ENCODE measurements at regions not wholly inside any gene's neighbourhood (a gene's known extent, or its start where the extent isn't known, plus 50 kb on each side); places are given as distances from the start of the nearest gene placed in this dataset.

DNA sequence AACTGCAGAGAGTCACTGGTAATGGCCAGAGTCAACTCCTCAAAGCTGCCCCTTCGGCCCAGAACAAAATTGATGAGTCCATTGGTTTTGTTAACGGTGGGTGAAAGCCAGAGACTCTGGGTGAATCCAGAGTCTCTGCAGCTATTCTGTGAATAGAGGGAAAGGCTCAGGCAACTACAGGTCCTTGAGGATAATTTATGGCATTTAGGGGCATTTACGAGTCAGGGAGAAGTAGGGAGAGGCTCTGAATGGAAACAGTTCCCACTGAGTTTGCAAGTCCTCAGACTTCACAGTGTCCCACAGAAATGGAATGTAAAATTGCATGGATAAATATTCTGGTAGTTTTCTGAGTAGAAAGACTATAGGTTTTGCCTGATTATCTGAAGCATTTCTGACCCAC lies 257.8 kb downstream of the SEC61B start:
- no peak overlapping the region for H3K4me3 Mint-ChIP-seq (ENCODE audit: unreplicated experiment)

DNA sequence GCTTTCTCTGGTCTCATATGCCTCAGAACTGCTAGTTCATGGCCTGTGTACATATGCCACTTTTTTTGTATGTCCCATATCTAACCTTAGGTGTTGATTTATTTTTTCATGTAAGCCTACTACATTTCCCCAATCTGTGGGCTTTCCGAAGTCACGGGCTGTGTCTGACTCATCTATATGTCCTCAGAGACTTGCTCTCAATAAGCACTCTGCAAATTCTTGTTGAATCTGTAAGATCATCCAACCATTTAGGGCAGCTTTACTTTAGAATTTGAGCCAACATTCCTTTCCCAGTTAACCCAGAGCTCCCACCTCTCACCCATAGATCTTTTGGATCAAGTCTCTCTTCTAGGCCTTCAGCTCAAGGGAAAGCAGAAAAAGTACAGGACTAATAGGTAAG lies 263.4 kb downstream of the SEC61B start:
- Mint-ChIP-seq H3K4me1 (ENCODE audit: low read depth) (peaks cover 9% of the 10 kb centered on the region), H3K27me3 (ENCODE audit: low read depth) (no peaks in the 10 kb centered on the region), H3K9me3 (ENCODE audit: low read depth) (peaks cover 16% of the 10 kb centered on the region), H3K36me3 (ENCODE audit: low read depth) (peaks cover 2% of the 10 kb centered on the region), H3K4me3 (ENCODE audit: unreplicated experiment) (no peak overlapping the region), H3K27ac (ENCODE audit: unreplicated experiment) (peak overlapping the region; percentile 19)
- TF ChIP-seq, protein P1, sequence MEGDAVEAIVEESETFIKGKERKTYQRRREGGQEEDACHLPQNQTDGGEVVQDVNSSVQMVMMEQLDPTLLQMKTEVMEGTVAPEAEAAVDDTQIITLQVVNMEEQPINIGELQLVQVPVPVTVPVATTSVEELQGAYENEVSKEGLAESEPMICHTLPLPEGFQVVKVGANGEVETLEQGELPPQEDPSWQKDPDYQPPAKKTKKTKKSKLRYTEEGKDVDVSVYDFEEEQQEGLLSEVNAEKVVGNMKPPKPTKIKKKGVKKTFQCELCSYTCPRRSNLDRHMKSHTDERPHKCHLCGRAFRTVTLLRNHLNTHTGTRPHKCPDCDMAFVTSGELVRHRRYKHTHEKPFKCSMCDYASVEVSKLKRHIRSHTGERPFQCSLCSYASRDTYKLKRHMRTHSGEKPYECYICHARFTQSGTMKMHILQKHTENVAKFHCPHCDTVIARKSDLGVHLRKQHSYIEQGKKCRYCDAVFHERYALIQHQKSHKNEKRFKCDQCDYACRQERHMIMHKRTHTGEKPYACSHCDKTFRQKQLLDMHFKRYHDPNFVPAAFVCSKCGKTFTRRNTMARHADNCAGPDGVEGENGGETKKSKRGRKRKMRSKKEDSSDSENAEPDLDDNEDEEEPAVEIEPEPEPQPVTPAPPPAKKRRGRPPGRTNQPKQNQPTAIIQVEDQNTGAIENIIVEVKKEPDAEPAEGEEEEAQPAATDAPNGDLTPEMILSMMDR (IDR thresholded peaks at IDR 0.05): no peak
- no peak for DNase-seq (ENCODE audit: low spot score)

More for the DNA sequence above, 257.8 kb downstream of the SEC61B start:
- TF ChIP-seq, protein P1 (IDR thresholded peaks at IDR 0.05): no peak
- no peak for DNase-seq (ENCODE audit: low spot score)
- peaks cover 13% of the 10 kb centered on the region for H3K9me3 Mint-ChIP-seq (ENCODE audit: low read depth)
- peaks cover 3% of the 10 kb centered on the region for H3K27me3 Mint-ChIP-seq (ENCODE audit: low read depth)
- H3K4me1 Mint-ChIP-seq (ENCODE audit: low read depth): no peaks in the 10 kb centered on the region
- H3K27ac Mint-ChIP-seq (ENCODE audit: unreplicated experiment): no peak overlapping the region
- H3K36me3 Mint-ChIP-seq (ENCODE audit: low read depth): peaks cover 2% of the 10 kb centered on the region

DNA sequence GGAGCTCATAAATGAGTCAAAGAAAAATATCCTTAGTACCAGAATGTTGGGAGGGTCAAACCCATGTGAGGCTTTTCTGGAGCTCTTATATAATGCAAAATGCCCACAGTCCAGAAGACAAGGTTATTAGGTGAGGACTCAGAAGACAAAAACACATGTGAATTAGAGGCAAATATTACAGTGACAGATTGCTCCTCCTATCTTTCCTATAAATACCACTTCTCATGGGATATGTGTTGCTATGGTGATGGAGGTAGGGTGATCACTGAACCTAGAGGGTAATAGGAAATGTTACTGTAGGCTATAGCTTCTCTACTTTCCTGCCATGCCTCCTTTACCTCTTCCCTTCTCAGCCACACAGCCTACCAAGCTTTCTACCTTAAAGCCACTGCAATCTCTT lies 264.6 kb downstream of the SEC61B start:
- Mint-ChIP-seq H3K27me3 (ENCODE audit: low read depth) (no peaks in the 10 kb centered on the region), H3K4me1 (ENCODE audit: low read depth) (peaks cover 16% of the 10 kb centered on the region), H3K9me3 (ENCODE audit: low read depth) (peaks cover 16% of the 10 kb centered on the region), H3K27ac (ENCODE audit: unreplicated experiment) (no peak overlapping the region), H3K36me3 (ENCODE audit: low read depth) (peaks cover 2% of the 10 kb centered on the region), H3K4me3 (ENCODE audit: unreplicated experiment) (no peak overlapping the region)
- no peak for DNase-seq (ENCODE audit: low spot score)
- TF ChIP-seq, protein P1 (IDR thresholded peaks at IDR 0.05): no peak

DNA sequence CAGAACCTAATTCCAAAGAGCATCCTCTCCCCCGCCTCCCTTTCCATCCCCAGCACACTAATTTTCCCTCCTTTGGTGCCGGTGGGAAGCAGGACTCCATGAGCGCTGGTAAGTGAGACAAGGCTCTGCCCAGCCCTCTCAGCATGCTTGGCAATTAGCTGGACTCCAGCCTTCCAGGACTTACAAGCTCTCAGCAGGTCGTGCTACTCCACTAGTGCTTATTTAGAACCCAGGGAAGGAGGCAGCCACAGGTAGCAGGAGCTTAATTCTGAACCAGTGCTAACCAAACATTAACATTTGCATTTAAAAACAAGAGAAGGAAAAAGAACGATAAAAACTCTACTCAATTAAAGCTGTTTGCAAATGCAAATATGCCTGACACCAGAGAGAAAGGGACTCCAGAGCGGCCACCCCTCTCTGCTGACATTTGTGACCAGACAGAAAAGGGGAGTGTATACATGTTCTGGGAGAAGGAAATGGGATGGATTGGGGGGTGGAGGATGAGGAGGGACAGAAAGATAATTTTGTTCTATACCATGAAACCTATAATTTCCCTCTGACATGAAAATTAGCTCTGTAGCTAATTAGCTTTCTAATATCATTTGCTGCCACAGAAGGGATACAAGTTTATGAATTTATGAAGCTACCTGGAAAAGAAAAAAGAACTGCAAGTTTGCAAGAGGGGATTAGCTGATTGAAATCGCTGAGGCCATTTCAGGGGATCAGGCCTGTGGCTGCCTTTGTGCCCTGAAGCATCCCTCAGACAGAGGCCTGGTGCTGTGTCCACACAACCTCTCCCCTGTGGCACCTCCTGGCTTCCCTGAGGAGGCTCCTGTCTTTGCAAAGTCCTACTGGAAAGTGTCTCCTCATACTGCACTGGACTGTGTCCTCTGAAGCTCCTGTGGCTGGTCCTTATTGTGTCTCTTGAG lies 266.3 kb downstream of the SEC61B start:
- Mint-ChIP-seq H3K27ac (ENCODE audit: unreplicated experiment) (no peak overlapping the region), H3K27me3 (ENCODE audit: low read depth) (no peaks in the 10 kb centered on the region), H3K9me3 (ENCODE audit: low read depth) (peaks cover 16% of the 10 kb centered on the region), H3K4me1 (ENCODE audit: low read depth) (peaks cover 16% of the 10 kb centered on the region), H3K4me3 (ENCODE audit: unreplicated experiment) (no peak overlapping the region), H3K36me3 (ENCODE audit: low read depth) (peaks cover 2% of the 10 kb centered on the region)
- TF ChIP-seq, protein P1 (IDR thresholded peaks at IDR 0.05): no peak
- no peak for DNase-seq (ENCODE audit: low spot score)

DNA sequence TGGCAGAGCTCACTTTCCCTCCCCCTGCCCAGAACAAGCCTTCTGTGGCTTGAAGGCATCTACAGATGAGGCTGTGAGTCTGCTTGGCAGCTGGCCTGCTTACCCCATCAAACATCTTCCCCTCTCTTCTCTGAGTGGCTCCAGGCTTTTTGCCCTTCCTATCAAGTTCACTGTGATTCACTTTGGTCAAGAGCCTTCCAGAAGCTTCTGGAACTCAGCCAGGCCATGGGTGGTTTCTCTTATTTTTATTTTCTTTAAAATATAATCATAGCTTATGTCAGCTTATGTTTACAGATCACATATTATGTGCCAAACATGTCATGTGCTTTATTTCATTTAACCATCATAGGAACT lies 267.0 kb downstream of the SEC61B start:
- Mint-ChIP-seq H3K4me3 (ENCODE audit: unreplicated experiment) (no peak overlapping the region), H3K9me3 (ENCODE audit: low read depth) (peaks cover 9% of the 10 kb centered on the region), H3K4me1 (ENCODE audit: low read depth) (peaks cover 16% of the 10 kb centered on the region), H3K27ac (ENCODE audit: unreplicated experiment) (no peak overlapping the region), H3K27me3 (ENCODE audit: low read depth) (no peaks in the 10 kb centered on the region), H3K36me3 (ENCODE audit: low read depth) (no peaks in the 10 kb centered on the region)
- TF ChIP-seq, protein P1 (IDR thresholded peaks at IDR 0.05): no peak
- no peak for DNase-seq (ENCODE audit: low spot score)

Measured in chondrocyte (in vitro differentiated cells).